ENCODE measurements at regions not wholly inside any gene's neighbourhood (a gene's known extent, or its start where the extent isn't known, plus 50 kb on each side); places are given as distances from the start of the nearest gene placed in this dataset.
"Not testable (repeated sequence)": the region's sequence is repeated elsewhere in the genome, so short reads cannot be mapped to it uniquely, and the experiment has no call there.

- DNase-seq, result no peak
These were observed 63.1 kb downstream of the MATN1 start for GRCh38 chr1:30660241-30660640.

GRCh38 chr1:30659702-30660101 is 63.7 kb downstream of the MATN1 start:
- no peak for DNase-seq

- not testable (repeated sequence) for DNase-seq
These were observed 65.0 kb downstream of the MATN1 start for GRCh38 chr1:30658375-30658774.

GRCh38 chr1:30658014-30658336 is 65.4 kb downstream of the MATN1 start:
- DNase-seq, result no peak

GRCh38 chr1:30657131-30658013 is 66.0 kb downstream of the MATN1 start:
- no peak for DNase-seq

GRCh38 chr1:30656171-30656940 is 67.0 kb downstream of the MATN1 start:
- no peak for DNase-seq

GRCh38 chr1:30655672-30656071 is 67.7 kb downstream of the MATN1 start:
- no peak for DNase-seq

- DNase-seq, result no peak
These were observed 69.2 kb downstream of the MATN1 start for GRCh38 chr1:30654188-30654587.

GRCh38 chr1:30652152-30652841 is 71.1 kb downstream of the MATN1 start:
- no peak for DNase-seq

- not testable (repeated sequence) for DNase-seq
These were observed 72.0 kb downstream of the MATN1 start for GRCh38 chr1:30651395-30651794.

GRCh38 chr1:30650968-30651320 is 72.4 kb downstream of the MATN1 start:
- no peak for DNase-seq

- DNase-seq, result no peak
These were observed 73.1 kb downstream of the MATN1 start for GRCh38 chr1:30650038-30650967.

GRCh38 chr1:30649321-30649991 is 73.9 kb downstream of the MATN1 start:
- DNase-seq, result no peak

GRCh38 chr1:30648408-30649000 is 74.9 kb downstream of the MATN1 start:
- no peak for DNase-seq

GRCh38 chr1:30645807-30646206 is 77.6 kb downstream of the MATN1 start:
- DNase-seq, result no peak

GRCh38 chr1:30642391-30643120 is 80.8 kb downstream of the MATN1 start:
- no peak for DNase-seq

GRCh38 chr1:30641572-30642353 is 81.6 kb downstream of the MATN1 start:
- no peak for DNase-seq

- no peak for DNase-seq
These were observed 83.4 kb downstream of the MATN1 start for GRCh38 chr1:30639881-30640452.

- DNase-seq, result no peak
These were observed 84.6 kb downstream of the MATN1 start for GRCh38 chr1:30638811-30639210.

- no peak for DNase-seq
These were observed 85.3 kb downstream of the MATN1 start for GRCh38 chr1:30638086-30638485.
